HCT116 (cell line): ENCODE measurements at regions not wholly inside any gene's neighbourhood (a gene's known extent, or its start where the extent isn't known, plus 50 kb on each side); places are given as distances from the start of the nearest gene placed in this dataset.

Source experiments
- ATAC-seq: fragments of 200-7000 bp; cut with Tn5 transposase; 2 replicates; pipeline ENCODE4 v1.9.1; 2020; ENCODE audit warnings: mild to moderate bottlenecking, moderate library complexity
- BruUV-seq: library from RNA; stranded (reverse); fragments of 400-500 nt; replicated peaks from 2 replicates; lab custom pipeline; 2021; lab: Mats Ljungman, UMichigan
- CTCF ChIA-PET: fragments of 300-600 bp; sonication (Branson Sonifier 250); formaldehyde crosslinking; loops from one replicate; lab custom pipeline; 2021; ENCODE audit warnings: antibody characterized with exemption; lab: Charles Lee
- POLR2A ChIA-PET: fragments of 300-600, 350-600 bp; sonication (Branson Sonifier 250); formaldehyde crosslinking; loops from one replicate; lab custom pipeline; 2021; ENCODE audit warnings: antibody characterized with exemption; lab: Charles Lee
- RAD21 ChIA-PET, 2 experiments: fragments of 300-600 bp; sonication (Branson Sonifier 250); formaldehyde crosslinking; loops; one replicate each; lab custom pipeline; 2023; ENCODE audit warnings: low total read pairs in 2 of 2; ENCODE audit not compliant: uncharacterized antibody in 2 of 2, unreplicated experiment in 2 of 2, low non-redundant PET in 1 of 2; lab: Charles Lee
- DNase-seq: peaks from one replicate; pipeline ENCODE4 v3.0.0-alpha.2; 2010; ENCODE audit warnings: low read depth, low spot score
- H2AFZ ChIP-seq: fragments of 200-600 bp; shearing (Covaris generic), sonication (generic); 2 replicates; pipeline ENCODE4 v1.6.1; 2017; ENCODE audit warnings: low read depth, mixed run types, mixed read lengths, antibody characterized with exemption, low read length; ENCODE audit not compliant: poor library complexity, severe bottlenecking
- H3K27ac ChIP-seq: 2 replicates; pipeline ENCODE4 v1.5.1; 2012; ENCODE audit warnings: low read depth, low read length
- H3K27me3 ChIP-seq: fragments of 200-600 bp; sonication (generic); 2 replicates; pipeline ENCODE4 v1.6.1; 2016; ENCODE audit warnings: mixed run types, low read length, mixed read lengths; ENCODE audit not compliant: insufficient read depth
- H3K36me3 ChIP-seq, 2 experiments: fragments of 200-500 bp in 1 of 2; fragments of 200-600 bp in 1 of 2; sonication (Bioruptor generic) in 1 of 2; sonication (generic) in 1 of 2; 2 replicates each; pipeline versions ENCODE4 v1.5.1 to v1.6.1; 2014 to 2016; ENCODE audit warnings: low read length in 2 of 2, inconsistent platforms in 1 of 2, mixed read lengths in 1 of 2, mixed run types in 1 of 2; ENCODE audit not compliant: insufficient read depth in 2 of 2, control insufficient read depth in 1 of 2
- H3K4me1 ChIP-seq, 2 experiments: fragments of 200-600 bp in 1 of 2; sonication (generic) in 1 of 2; 2 replicates each; pipeline versions ENCODE4 v1.5.1 to v1.6.1; 2012 to 2017; ENCODE audit warnings: low read length in 2 of 2, inconsistent platforms in 1 of 2, mild to moderate bottlenecking in 1 of 2, mixed read lengths in 1 of 2, mixed run types in 1 of 2, moderate library complexity in 1 of 2; ENCODE audit not compliant: insufficient read depth in 2 of 2, control insufficient read depth in 1 of 2
- H3K4me2 ChIP-seq: fragments of 200-600 bp; sonication (generic); 2 replicates; pipeline ENCODE4 v1.6.1; 2017; ENCODE audit warnings: mixed run types, low read length, mixed read lengths
- H3K4me3 ChIP-seq, 2 experiments: fragments of 200-600 bp in 1 of 2; sonication (generic) in 1 of 2; replicated peaks in 1 of 2; 2 replicates each; pipeline ENCODE4 v1.5.1; 2011 to 2016; ENCODE audit warnings: low read length in 2 of 2, control low read depth in 1 of 2, low read depth in 1 of 2, mild to moderate bottlenecking in 1 of 2, mixed read lengths in 1 of 2, mixed run types in 1 of 2
- H3K79me2 ChIP-seq: fragments of 200-600 bp; sonication (generic); 2 replicates; pipeline ENCODE4 v1.6.1; 2017; ENCODE audit warnings: mild to moderate bottlenecking, mixed run types, low read length, moderate library complexity, mixed read lengths; ENCODE audit not compliant: insufficient read depth
- H3K9ac ChIP-seq: fragments of 200-600 bp; sonication (generic); 2 replicates; pipeline ENCODE4 v1.6.1; 2016; ENCODE audit warnings: low read length, mixed read lengths
- H3K9me2 ChIP-seq: fragments of 200-600 bp; sonication (generic), shearing (Covaris generic); 2 replicates; pipeline ENCODE4 v1.6.1; 2017; ENCODE audit warnings: mixed run types, mild to moderate bottlenecking, moderate library complexity; ENCODE audit not compliant: insufficient read depth
- H3K9me3 ChIP-seq, 2 experiments: fragments of 200-500 bp in 1 of 2; fragments of 200-600 bp in 1 of 2; sonication (Bioruptor generic) in 1 of 2; sonication (generic) in 1 of 2; 2 replicates each; pipeline ENCODE4 v1.6.1; 2014 to 2017; ENCODE audit warnings: low read length in 2 of 2, mixed read lengths in 2 of 2, inconsistent platforms in 1 of 2, low read depth in 1 of 2, mild to moderate bottlenecking in 1 of 2, mixed run types in 1 of 2, moderate library complexity in 1 of 2; ENCODE audit not compliant: control insufficient read depth in 1 of 2, insufficient read depth in 1 of 2
- H4K20me1 ChIP-seq: fragments of 200-600 bp; sonication (generic), shearing (Covaris generic); 2 replicates; pipeline ENCODE4 v1.6.1; 2017; ENCODE audit warnings: mixed run types, mild to moderate bottlenecking, moderate library complexity; ENCODE audit not compliant: insufficient read depth
- EZH2 ChIP-seq: fragments of 200-600 bp; sonication (generic); IDR thresholded peaks from 2 replicates; pipeline ENCODE4 v1.6.1; 2017; ENCODE audit warnings: antibody characterized with exemption, mixed run types
- EZH2phosphoT487 ChIP-seq: fragments of 200-600 bp; IDR thresholded peaks from 2 replicates; pipeline ENCODE4 v1.6.1; 2018; ENCODE audit warnings: antibody characterized with exemption, borderline replicate concordance
- POLR2AphosphoS5 ChIP-seq: IDR thresholded peaks from 2 replicates; pipeline ENCODE4 v1.6.1; 2011; ENCODE audit warnings: mild to moderate bottlenecking, low read depth, low read length, moderate library complexity
- SIN3A ChIP-seq: IDR thresholded peaks from 2 replicates; pipeline ENCODE4 v1.6.1; 2012; ENCODE audit warnings: low read depth
- SRF ChIP-seq: IDR thresholded peaks from 2 replicates; pipeline ENCODE4 v1.6.1; 2012; ENCODE audit warnings: low read depth
- TCF7L2 ChIP-seq: IDR thresholded peaks from 2 replicates; pipeline ENCODE4 v1.7.0; 2011; ENCODE audit warnings: borderline replicate concordance, inconsistent platforms; ENCODE audit not compliant: insufficient read depth, insufficient read length; ENCODE audit errors: extremely low read depth
- YY1 ChIP-seq: IDR thresholded peaks from 2 replicates; pipeline ENCODE4 v1.6.1; 2011; ENCODE audit warnings: low read length, low read depth, moderate library complexity, mild to moderate bottlenecking; ENCODE audit not compliant: insufficient replicate concordance; ENCODE audit errors: extremely low read depth
- intact Hi-C: fragments of 100-400 bp; cut with micrococcal nuclease; formaldehyde crosslinking; loops from 2 replicates; pipeline ENCODE4 v1.10.0; 2022
- TF ChIP-seq, protein P1 (sequence below): IDR thresholded peaks from 2 replicates; pipeline ENCODE4 v1.6.1; 2012; ENCODE audit warnings: low read depth
- TF ChIP-seq, protein P2 (sequence below), 3 experiments: fragments of 200-600 bp in 1 of 3; sonication (generic) in 1 of 3; IDR thresholded peaks in 2 of 3; conservative IDR thresholded peaks in 1 of 3; 2 replicates each; pipeline ENCODE4 v1.5.1; 2012 to 2017; ENCODE audit warnings: low read depth in 2 of 3, low read length in 2 of 3, antibody characterized with exemption in 1 of 3, borderline replicate concordance in 1 of 3, control low read depth in 1 of 3, mild to moderate bottlenecking in 1 of 3, mixed read lengths in 1 of 3, mixed run types in 1 of 3, moderate library complexity in 1 of 3; ENCODE audit not compliant: insufficient read depth in 1 of 3
- TF ChIP-seq, protein P3 (sequence below): IDR thresholded peaks from 2 replicates; pipeline ENCODE4 v1.6.1; 2011; ENCODE audit warnings: mild to moderate bottlenecking, low read length, moderate library complexity; ENCODE audit not compliant: insufficient replicate concordance; ENCODE audit errors: extremely low read depth

DNA sequence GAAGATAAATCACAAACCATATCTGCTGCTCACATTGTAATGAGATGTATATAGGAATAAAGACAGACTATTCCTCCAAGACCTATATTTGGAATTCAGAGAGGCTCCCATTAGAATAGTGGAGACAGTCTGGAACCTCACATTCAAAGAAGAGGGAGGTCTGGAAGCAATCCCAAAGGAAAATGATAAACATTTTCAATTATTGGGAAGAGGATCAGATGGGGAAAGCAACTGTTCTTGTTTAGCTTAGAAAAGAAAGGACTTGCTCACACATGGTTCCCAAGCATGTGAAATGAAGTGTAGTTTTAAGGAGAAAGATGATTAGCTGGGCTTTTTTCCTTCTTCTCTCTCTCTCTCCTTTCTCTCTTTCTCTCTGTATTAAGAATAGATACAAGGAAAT, 193.0 kb upstream of the LMNTD1 start:
- BruUV-seq: no TSS peak
- no peak overlapping the region for H3K9ac ChIP-seq
- TF ChIP-seq, protein P1, sequence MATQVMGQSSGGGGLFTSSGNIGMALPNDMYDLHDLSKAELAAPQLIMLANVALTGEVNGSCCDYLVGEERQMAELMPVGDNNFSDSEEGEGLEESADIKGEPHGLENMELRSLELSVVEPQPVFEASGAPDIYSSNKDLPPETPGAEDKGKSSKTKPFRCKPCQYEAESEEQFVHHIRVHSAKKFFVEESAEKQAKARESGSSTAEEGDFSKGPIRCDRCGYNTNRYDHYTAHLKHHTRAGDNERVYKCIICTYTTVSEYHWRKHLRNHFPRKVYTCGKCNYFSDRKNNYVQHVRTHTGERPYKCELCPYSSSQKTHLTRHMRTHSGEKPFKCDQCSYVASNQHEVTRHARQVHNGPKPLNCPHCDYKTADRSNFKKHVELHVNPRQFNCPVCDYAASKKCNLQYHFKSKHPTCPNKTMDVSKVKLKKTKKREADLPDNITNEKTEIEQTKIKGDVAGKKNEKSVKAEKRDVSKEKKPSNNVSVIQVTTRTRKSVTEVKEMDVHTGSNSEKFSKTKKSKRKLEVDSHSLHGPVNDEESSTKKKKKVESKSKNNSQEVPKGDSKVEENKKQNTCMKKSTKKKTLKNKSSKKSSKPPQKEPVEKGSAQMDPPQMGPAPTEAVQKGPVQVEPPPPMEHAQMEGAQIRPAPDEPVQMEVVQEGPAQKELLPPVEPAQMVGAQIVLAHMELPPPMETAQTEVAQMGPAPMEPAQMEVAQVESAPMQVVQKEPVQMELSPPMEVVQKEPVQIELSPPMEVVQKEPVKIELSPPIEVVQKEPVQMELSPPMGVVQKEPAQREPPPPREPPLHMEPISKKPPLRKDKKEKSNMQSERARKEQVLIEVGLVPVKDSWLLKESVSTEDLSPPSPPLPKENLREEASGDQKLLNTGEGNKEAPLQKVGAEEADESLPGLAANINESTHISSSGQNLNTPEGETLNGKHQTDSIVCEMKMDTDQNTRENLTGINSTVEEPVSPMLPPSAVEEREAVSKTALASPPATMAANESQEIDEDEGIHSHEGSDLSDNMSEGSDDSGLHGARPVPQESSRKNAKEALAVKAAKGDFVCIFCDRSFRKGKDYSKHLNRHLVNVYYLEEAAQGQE: no peak
- TF ChIP-seq EZH2 (no peak), EZH2phosphoT487 (no peak), SRF (no peak), TCF7L2 (no peak), POLR2AphosphoS5 (no peak), YY1 (no peak), SIN3A (no peak)
- TF ChIP-seq, protein P2, sequence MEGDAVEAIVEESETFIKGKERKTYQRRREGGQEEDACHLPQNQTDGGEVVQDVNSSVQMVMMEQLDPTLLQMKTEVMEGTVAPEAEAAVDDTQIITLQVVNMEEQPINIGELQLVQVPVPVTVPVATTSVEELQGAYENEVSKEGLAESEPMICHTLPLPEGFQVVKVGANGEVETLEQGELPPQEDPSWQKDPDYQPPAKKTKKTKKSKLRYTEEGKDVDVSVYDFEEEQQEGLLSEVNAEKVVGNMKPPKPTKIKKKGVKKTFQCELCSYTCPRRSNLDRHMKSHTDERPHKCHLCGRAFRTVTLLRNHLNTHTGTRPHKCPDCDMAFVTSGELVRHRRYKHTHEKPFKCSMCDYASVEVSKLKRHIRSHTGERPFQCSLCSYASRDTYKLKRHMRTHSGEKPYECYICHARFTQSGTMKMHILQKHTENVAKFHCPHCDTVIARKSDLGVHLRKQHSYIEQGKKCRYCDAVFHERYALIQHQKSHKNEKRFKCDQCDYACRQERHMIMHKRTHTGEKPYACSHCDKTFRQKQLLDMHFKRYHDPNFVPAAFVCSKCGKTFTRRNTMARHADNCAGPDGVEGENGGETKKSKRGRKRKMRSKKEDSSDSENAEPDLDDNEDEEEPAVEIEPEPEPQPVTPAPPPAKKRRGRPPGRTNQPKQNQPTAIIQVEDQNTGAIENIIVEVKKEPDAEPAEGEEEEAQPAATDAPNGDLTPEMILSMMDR (IDR thresholded peaks at IDR 0.05 in 2 of 3, conservative IDR thresholded peaks at IDR 0.05 in 1 of 3; ENCODE audit: borderline replicate concordance in 1 of 3, insufficient read depth in 1 of 3, low read depth in 2 of 3, low read length in 2 of 3): no peak
- TF ChIP-seq, protein P3, sequence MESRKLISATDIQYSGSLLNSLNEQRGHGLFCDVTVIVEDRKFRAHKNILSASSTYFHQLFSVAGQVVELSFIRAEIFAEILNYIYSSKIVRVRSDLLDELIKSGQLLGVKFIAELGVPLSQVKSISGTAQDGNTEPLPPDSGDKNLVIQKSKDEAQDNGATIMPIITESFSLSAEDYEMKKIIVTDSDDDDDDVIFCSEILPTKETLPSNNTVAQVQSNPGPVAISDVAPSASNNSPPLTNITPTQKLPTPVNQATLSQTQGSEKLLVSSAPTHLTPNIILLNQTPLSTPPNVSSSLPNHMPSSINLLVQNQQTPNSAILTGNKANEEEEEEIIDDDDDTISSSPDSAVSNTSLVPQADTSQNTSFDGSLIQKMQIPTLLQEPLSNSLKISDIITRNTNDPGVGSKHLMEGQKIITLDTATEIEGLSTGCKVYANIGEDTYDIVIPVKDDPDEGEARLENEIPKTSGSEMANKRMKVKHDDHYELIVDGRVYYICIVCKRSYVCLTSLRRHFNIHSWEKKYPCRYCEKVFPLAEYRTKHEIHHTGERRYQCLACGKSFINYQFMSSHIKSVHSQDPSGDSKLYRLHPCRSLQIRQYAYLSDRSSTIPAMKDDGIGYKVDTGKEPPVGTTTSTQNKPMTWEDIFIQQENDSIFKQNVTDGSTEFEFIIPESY: no peak
- no peak for DNase-seq
- H3K27ac ChIP-seq: no peak overlapping the region
- no peak overlapping the region for H3K4me3 ChIP-seq
- H2AFZ ChIP-seq: no peak overlapping the region
- intact Hi-C loops: no loop called here
- no peaks in the 10 kb centered on the region for H3K79me2 ChIP-seq
- peaks cover 3% of the 10 kb centered on the region; the same call in 1 of the 2 replicates for H3K27me3 ChIP-seq
- no peaks in the 10 kb centered on the region for H3K9me2 ChIP-seq
- CTCF ChIA-PET: no interaction called here
- H3K36me3 ChIP-seq: no peaks in the 10 kb centered on the region
- H4K20me1 ChIP-seq: no peaks in the 10 kb centered on the region
- no peak for ATAC-seq
- H3K4me1 ChIP-seq: no peaks in the 10 kb centered on the region
- POLR2A ChIA-PET: no interaction called here
- RAD21 ChIA-PET: no interaction called here
- H3K9me3 ChIP-seq: no peaks in the 10 kb centered on the region
- H3K4me2 ChIP-seq: no peak overlapping the region
